Liver (tissue), 8 donors: ENCODE measurements at regions not wholly inside any gene's neighbourhood (a gene's known extent, or its start where the extent isn't known, plus 50 kb on each side); places are given as distances from the start of the nearest gene placed in this dataset.

Experiments
- DNase-seq: peaks from one replicate; pipeline ENCODE4 v3.0.0-alpha.2; 2017; ENCODE audit warnings: low spot score
- H3K27ac ChIP-seq, 2 donors: one replicate each; pipeline ENCODE4 v1.7.0; 2013; ENCODE audit warnings: inconsistent platforms in 2 of 2, low read length in 2 of 2, control low read depth in 1 of 2, low read depth in 1 of 2, mild to moderate bottlenecking in 1 of 2
- H3K27me3 ChIP-seq, 4 donors: one replicate each; pipeline versions ENCODE4 v1.6.1 to v1.7.0; 2013; ENCODE audit warnings: low read length in 3 of 4, inconsistent platforms in 1 of 4, mild to moderate bottlenecking in 1 of 4, moderate library complexity in 1 of 4; ENCODE audit not compliant: control insufficient read depth in 4 of 4, insufficient read depth in 4 of 4
- H3K36me3 ChIP-seq, 4 donors: one replicate each; pipeline versions ENCODE4 v1.6.1 to v1.7.0; 2013; ENCODE audit warnings: low read length in 3 of 4, mild to moderate bottlenecking in 3 of 4, low read depth in 1 of 4, moderate library complexity in 1 of 4; ENCODE audit not compliant: control insufficient read depth in 4 of 4, insufficient read depth in 3 of 4
- H3K4me1 ChIP-seq, 4 donors: one replicate each; pipeline versions ENCODE4 v1.6.1 to v1.7.0; 2013; ENCODE audit warnings: low read length in 3 of 4, mild to moderate bottlenecking in 3 of 4, moderate library complexity in 1 of 4; ENCODE audit not compliant: control insufficient read depth in 4 of 4, insufficient read depth in 4 of 4
- H3K4me3 ChIP-seq, 3 donors: one replicate each; pipeline versions ENCODE4 v1.6.1 to v1.7.0; 2013; ENCODE audit warnings: low read length in 3 of 3, control low read depth in 1 of 3, low read depth in 1 of 3, mild to moderate bottlenecking in 1 of 3
- H3K9ac ChIP-seq, 2 donors: one replicate each; pipeline ENCODE4 v1.7.0; 2013; ENCODE audit warnings: low read length in 2 of 2, mild to moderate bottlenecking in 2 of 2, moderate library complexity in 2 of 2, control low read depth in 1 of 2, low read depth in 1 of 2
- H3K9me3 ChIP-seq, 4 donors: one replicate each; pipeline versions ENCODE4 v1.6.1 to v1.7.0; 2013; ENCODE audit warnings: low read length in 3 of 4; ENCODE audit not compliant: control insufficient read depth in 4 of 4
- ATF3 ChIP-seq: IDR thresholded peaks from 2 replicates; pipeline ENCODE4 v1.6.1; 2016; ENCODE audit warnings: antibody characterized with exemption
- CTCF ChIP-seq: fragments of 150-350 bp; IDR thresholded peaks from 2 replicates; pipeline ENCODE4 v1.5.1; 2017; ENCODE audit warnings: improper control_type of control experiment, low read depth, low read length; ENCODE audit not compliant: missing input control
- EGR1 ChIP-seq, 2 donors: IDR thresholded peaks; 2 replicates each; pipeline ENCODE4 v1.6.1; 2016 to 2018; ENCODE audit warnings: antibody characterized with exemption in 2 of 2, low read depth in 2 of 2
- FOXA1 ChIP-seq: IDR thresholded peaks from 2 replicates; pipeline ENCODE4 v1.6.1; 2016; ENCODE audit warnings: antibody characterized with exemption
- FOXA2 ChIP-seq: IDR thresholded peaks from 2 replicates; pipeline ENCODE4 v1.6.1; 2016; ENCODE audit warnings: antibody characterized with exemption
- GABPA ChIP-seq, 2 donors: IDR thresholded peaks in 1 of 2; conservative IDR thresholded peaks in 1 of 2; 2 replicates each; pipeline ENCODE4 v1.6.1; 2016; ENCODE audit warnings: antibody characterized with exemption in 2 of 2, mild to moderate bottlenecking in 1 of 2, moderate library complexity in 1 of 2
- HNF4A ChIP-seq, 2 donors: conservative IDR thresholded peaks; 2 replicates each; pipeline ENCODE4 v1.6.1; 2016; ENCODE audit warnings: antibody characterized with exemption in 2 of 2, mild to moderate bottlenecking in 2 of 2
- HNF4G ChIP-seq: IDR thresholded peaks from 2 replicates; pipeline ENCODE4 v1.6.1; 2016; ENCODE audit warnings: antibody characterized with exemption
- JUND ChIP-seq, 2 donors: IDR thresholded peaks; 2 replicates each; pipeline ENCODE4 v1.6.1; 2016; ENCODE audit warnings: antibody characterized with exemption in 2 of 2
- MAX ChIP-seq: IDR thresholded peaks from 2 replicates; pipeline ENCODE4 v1.6.1; 2016; ENCODE audit warnings: antibody characterized with exemption
- NR2F2 ChIP-seq: IDR thresholded peaks from 2 replicates; pipeline ENCODE4 v1.6.1; 2016; ENCODE audit warnings: antibody characterized with exemption
- RAD21 ChIP-seq, 2 donors: IDR thresholded peaks; 2 replicates each; pipeline ENCODE4 v1.6.1; 2016; ENCODE audit warnings: antibody characterized with exemption in 2 of 2, mild to moderate bottlenecking in 2 of 2
- REST ChIP-seq: IDR thresholded peaks from 2 replicates; pipeline ENCODE4 v1.6.1; 2016; ENCODE audit warnings: antibody characterized with exemption, mild to moderate bottlenecking
- RXRA ChIP-seq, 2 donors: IDR thresholded peaks; 2 replicates each; pipeline ENCODE4 v1.6.1; 2017 to 2018; ENCODE audit warnings: antibody characterized with exemption in 2 of 2, mild to moderate bottlenecking in 1 of 2
- SP1 ChIP-seq: IDR thresholded peaks from 2 replicates; pipeline ENCODE4 v1.6.1; 2018; ENCODE audit warnings: antibody characterized with exemption, mild to moderate bottlenecking
- TAF1 ChIP-seq: conservative IDR thresholded peaks from 2 replicates; pipeline ENCODE4 v1.6.1; 2016; ENCODE audit warnings: antibody characterized with exemption, mild to moderate bottlenecking
- YY1 ChIP-seq: IDR thresholded peaks from 2 replicates; pipeline ENCODE4 v1.6.1; 2016; ENCODE audit warnings: antibody characterized with exemption, mild to moderate bottlenecking
- ZBTB33 ChIP-seq: IDR thresholded peaks from 2 replicates; pipeline ENCODE4 v1.6.1; 2016; ENCODE audit warnings: antibody characterized with exemption
- WGBS: extraction: QIAGEN DNeasy Blood & Tissue Kit; methylation state at CpG from one replicate; pipeline ENCODE4 v1.1.7; 2013; 5-methylcytosine and 5-hydroxymethylcytosine counted together
- donor health status: healthy.
- donor health status: healthy.
- donor health status: healthy.
- donor health status: healthy.
- donor health status: healthy.

- Histone ChIP-seq H3K9ac (no peak overlapping the region), H3K36me3 (no peaks in the 10 kb centered on the region), H3K9me3 (no peaks in the 10 kb centered on the region), H3K4me1 (no peaks in the 10 kb centered on the region), H3K27me3 (no peaks in the 10 kb centered on the region), H3K27ac (no peak overlapping the region), H3K4me3 (no peak overlapping the region)
- TF ChIP-seq ZBTB33 = no peak
- TF ChIP-seq JUND (IDR thresholded peaks at IDR 0.05) = no peak
- no peak for TF ChIP-seq EGR1 (IDR thresholded peaks at IDR 0.05; ENCODE audit: low read depth in 2 of 2)
- TF ChIP-seq CTCF = no peak
- TF ChIP-seq YY1 = no peak
- no peak for TF ChIP-seq HNF4G
- no peak for TF ChIP-seq HNF4A (conservative IDR thresholded peaks at IDR 0.05)
- no peak for TF ChIP-seq SP1
- no peak for TF ChIP-seq GABPA (IDR thresholded peaks at IDR 0.05 in 1 of 2, conservative IDR thresholded peaks at IDR 0.05 in 1 of 2)
- TF ChIP-seq NR2F2 = no peak
- no peak for TF ChIP-seq REST
- no peak for TF ChIP-seq FOXA1
- no peak for TF ChIP-seq MAX
- no peak for TF ChIP-seq RAD21 (IDR thresholded peaks at IDR 0.05)
- TF ChIP-seq FOXA2 = no peak
- no peak for TF ChIP-seq RXRA (IDR thresholded peaks at IDR 0.05)
- no peak for TF ChIP-seq TAF1
- TF ChIP-seq ATF3 = no peak
- 98% methylated on average over 1 of the region's 1 CpG for WGBS
- no peak for DNase-seq
These were observed 67.6 kb downstream of the RASL11A start for GRCh38 chr13:27338207-27338606.
